ENCODE measurements at regions not wholly inside any gene's neighbourhood (a gene's known extent, or its start where the extent isn't known, plus 50 kb on each side); places are given as distances from the start of the nearest gene placed in this dataset.
"Not testable (repeated sequence)": the region's sequence is repeated elsewhere in the genome, so short reads cannot be mapped to it uniquely, and the experiment has no call there.

DNA sequence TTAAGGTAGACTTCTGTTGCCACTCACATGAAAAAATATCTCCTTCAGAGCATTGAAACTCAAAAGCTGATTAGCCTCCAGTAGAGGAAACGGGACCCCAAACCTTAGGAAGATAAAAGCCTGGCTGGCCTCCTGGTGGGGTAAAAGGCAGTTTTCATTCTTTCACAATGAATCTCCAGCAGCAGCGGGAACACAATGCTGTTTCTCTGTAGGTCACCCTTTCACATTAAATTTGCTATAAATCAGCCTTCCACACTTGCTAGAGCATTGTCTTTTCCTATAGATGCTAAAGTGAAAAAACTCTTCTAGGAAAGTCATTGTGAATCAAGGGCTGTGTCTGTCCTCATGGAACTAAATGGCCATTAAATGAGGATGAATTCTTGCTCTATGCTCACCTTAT lies 207.3 kb upstream of the MAGEB2 start:
- TF ChIP-seq, protein P1, sequence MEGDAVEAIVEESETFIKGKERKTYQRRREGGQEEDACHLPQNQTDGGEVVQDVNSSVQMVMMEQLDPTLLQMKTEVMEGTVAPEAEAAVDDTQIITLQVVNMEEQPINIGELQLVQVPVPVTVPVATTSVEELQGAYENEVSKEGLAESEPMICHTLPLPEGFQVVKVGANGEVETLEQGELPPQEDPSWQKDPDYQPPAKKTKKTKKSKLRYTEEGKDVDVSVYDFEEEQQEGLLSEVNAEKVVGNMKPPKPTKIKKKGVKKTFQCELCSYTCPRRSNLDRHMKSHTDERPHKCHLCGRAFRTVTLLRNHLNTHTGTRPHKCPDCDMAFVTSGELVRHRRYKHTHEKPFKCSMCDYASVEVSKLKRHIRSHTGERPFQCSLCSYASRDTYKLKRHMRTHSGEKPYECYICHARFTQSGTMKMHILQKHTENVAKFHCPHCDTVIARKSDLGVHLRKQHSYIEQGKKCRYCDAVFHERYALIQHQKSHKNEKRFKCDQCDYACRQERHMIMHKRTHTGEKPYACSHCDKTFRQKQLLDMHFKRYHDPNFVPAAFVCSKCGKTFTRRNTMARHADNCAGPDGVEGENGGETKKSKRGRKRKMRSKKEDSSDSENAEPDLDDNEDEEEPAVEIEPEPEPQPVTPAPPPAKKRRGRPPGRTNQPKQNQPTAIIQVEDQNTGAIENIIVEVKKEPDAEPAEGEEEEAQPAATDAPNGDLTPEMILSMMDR (IDR thresholded peaks at IDR 0.05; ENCODE audit: insufficient read depth, low read depth, low read length, missing control alignments), result no peak

DNA sequence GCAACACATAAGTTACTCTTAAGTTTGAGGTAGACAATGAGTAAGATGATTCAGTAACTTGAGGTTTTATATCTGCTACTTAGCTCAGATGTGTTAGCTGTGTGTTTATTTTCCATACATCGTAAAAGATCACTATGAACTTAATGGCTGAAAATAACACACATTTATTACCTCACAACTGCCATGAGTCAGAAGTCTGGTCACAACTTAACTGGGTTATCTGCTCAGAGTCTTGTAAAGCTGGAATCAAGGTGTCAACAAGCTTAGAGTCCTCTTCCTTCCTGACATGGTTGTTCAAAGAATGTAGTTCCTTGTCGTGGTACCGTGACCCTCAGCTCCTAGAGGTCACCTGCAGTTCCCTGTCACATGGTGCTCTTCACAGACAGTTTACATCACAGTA lies 204.9 kb upstream of the MAGEB2 start:
- H3K4me3 ChIP-seq (ENCODE audit: low read length), result no peak overlapping the region
- no peak for DNase-seq (ENCODE audit: low read depth)
- TF ChIP-seq, protein P1 (IDR thresholded peaks at IDR 0.05; ENCODE audit: insufficient read depth, low read depth, low read length, missing control alignments), result no peak

More for the DNA sequence above, 207.3 kb upstream of the MAGEB2 start:
- no peak for DNase-seq (ENCODE audit: low read depth)
- no peak overlapping the region for H3K4me3 ChIP-seq (ENCODE audit: low read length)

DNA sequence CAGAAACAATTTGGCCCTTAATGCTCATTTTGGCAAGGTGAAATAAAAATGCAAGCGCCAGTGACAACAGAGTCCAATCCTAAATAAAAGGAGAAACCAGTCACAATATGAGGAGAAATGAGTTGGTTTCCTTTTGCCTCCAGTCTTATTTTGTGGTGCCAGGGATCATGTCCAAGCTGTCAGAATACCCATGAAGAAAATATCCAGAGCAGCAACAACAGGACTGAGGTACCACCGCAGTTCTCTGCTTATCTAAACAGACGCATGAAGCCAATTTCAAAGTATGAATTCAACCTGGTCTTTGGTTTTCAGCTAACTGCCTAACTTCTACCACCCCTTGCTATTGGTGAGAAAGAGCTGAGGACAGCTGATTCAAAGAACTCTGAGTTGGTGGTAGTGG lies 199.9 kb upstream of the MAGEB2 start:
- TF ChIP-seq, protein P1 (IDR thresholded peaks at IDR 0.05; ENCODE audit: insufficient read depth, low read depth, low read length, missing control alignments), result no peak
- no peak for DNase-seq (ENCODE audit: low read depth)
- H3K4me3 ChIP-seq (ENCODE audit: low read length), result no peak overlapping the region

DNA sequence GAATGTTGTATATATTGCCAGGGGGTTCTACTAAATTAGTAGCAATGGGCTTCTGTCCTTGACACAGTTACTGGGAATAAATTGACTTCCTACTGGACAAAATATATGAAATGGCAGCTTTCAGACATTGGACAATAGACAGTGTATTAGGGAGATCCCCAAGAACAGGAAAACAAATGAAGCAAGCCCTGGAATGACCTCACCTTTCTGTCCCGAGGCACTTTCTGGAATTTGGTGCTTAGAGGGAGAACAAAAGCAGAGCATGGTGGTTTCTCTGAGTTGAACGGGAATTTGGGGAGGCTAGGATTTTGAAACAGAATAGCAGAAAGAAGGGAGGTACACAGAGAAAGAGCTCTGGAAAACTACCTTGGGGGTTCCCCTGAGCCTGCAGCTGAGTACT lies 187.7 kb upstream of the MAGEB2 start:
- DNase-seq (ENCODE audit: low read depth), result peak; percentile 20
- H3K4me3 ChIP-seq (ENCODE audit: low read length), result no peak overlapping the region
- TF ChIP-seq, protein P1 (IDR thresholded peaks at IDR 0.05; ENCODE audit: insufficient read depth, low read depth, low read length, missing control alignments), result no peak

DNA sequence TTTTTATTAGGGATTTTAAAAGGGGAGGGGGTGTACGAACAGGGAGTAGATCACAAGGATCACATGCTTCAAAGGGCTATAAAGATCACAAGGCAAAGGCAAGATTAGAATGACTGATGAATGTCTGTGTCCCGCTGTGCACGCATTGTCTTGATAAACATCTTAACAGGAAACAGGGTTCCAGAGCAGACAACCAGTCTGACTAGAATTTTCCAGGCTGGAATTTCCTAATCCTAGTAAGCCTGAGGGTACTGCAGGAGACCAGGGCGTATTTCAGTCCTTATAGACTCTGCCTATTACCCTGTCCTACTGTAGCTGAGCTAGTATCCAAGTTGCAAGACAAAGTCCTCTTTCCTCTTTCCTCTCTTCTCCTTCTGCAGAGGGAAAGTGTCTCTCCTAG lies 179.0 kb upstream of the MAGEB2 start:
- not testable (repeated sequence) for H3K4me3 ChIP-seq (ENCODE audit: low read length); DNase-seq (ENCODE audit: low read depth)

DNA sequence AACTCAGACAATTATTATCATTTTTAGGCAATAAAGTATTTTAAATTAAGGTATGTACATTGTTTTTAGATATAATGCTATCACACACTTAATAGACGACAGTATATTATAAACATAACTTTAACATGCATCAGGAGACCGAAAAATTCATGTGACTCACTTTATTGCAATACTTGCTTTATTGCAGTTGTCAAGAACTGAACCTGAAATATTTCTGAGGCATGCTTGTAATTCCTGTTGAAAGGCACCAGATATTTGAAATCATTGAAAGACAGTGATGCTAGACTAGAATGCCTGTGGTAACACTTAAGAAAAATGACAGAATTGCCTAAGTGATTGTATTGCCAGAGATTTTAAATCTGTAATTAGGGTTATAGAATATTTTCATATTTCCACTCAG lies 175.6 kb upstream of the MAGEB2 start:
- no peak for DNase-seq (ENCODE audit: low read depth)
- H3K4me3 ChIP-seq (ENCODE audit: low read length), result no peak overlapping the region
- TF ChIP-seq, protein P1 (IDR thresholded peaks at IDR 0.05; ENCODE audit: insufficient read depth, low read depth, low read length, missing control alignments), result no peak

DNA sequence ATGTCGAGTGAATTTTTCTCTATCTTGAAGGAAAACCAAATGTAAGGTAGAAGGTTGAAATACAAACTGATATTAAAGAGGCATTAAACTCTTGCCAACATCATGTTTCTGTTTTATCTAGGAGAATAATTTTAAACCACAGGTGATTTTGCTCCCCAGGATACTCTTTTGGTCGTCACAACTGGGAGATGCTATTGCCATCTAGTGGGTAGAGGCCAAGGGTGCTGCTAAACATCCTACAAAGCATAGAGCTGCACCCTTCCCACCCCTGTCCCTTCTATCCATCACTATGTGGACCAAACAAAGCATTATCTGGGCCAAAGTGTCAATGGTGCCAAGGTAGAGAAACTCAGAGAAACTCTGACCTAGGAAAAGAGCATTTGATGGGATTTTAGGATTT lies 154.6 kb upstream of the MAGEB2 start:
- no peak overlapping the region for H3K4me3 ChIP-seq (ENCODE audit: low read length)
- peak; percentile 4 for DNase-seq (ENCODE audit: low read depth)
- TF ChIP-seq, protein P1 (IDR thresholded peaks at IDR 0.05; ENCODE audit: insufficient read depth, low read depth, low read length, missing control alignments), result peak; percentile 42

DNA sequence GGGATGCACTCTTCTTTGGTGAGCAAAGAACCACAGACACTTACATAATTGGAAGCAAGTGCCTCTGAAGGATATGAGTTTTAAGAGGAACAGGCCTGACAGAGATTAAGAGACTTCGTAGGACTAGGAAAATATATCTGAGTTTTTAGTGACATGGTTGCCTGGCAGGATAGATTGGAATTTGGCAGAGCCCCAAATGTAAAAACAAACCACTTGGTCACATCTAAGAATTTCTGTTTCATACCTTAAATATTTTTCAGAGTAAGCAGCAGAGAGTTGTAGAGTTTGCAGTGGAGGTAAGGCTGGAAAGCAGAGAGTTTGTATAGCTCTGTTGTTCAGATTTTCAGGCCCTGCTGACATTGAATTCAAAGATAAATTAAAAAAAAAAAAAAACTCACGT lies 150.1 kb upstream of the MAGEB2 start:
- no peak for DNase-seq (ENCODE audit: low read depth)
- TF ChIP-seq, protein P1 (IDR thresholded peaks at IDR 0.05; ENCODE audit: insufficient read depth, low read depth, low read length, missing control alignments), result no peak
- H3K4me3 ChIP-seq (ENCODE audit: low read length), result no peak overlapping the region

Measured in epithelial cell of esophagus (primary cell).